HG03520 (cell line): ENCODE measurements at regions not wholly inside any gene's neighbourhood (a gene's known extent, or its start where the extent isn't known, plus 50 kb on each side); places are given as distances from the start of the nearest gene placed in this dataset.
"Not testable (repeated sequence)": the region's sequence is repeated elsewhere in the genome, so short reads cannot be mapped to it uniquely, and the experiment has no call there.

Source experiments
- ATAC-seq: cut with Tn5 transposase; IDR thresholded peaks from one replicate; pipeline ENCODE4 v1.9.1; 2021; ENCODE audit warnings: mild to moderate bottlenecking, moderate library complexity; ENCODE audit not compliant: unreplicated experiment

DNA sequence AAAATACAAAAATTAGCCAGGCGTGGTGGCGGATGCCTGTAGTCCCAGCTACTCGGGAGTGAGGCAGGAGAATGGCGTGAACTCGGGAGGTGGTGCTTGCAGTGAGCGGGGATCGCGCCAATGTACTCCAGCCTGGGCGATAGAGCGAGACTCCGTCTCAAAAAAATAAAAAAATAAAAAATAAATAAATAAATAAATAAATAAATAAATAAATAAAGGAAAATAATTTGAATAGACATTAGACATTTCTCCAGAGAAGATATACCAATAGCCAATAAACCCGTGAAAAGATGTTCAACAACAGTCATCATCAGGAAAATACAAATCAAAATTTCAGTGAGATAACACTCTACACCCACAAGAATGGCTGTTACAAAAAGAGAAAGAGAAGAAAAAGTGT, 1302.4 kb upstream of the GYPC start:
- ATAC-seq, result not testable (repeated sequence)

GRCh38 chr2:125364192-125364983, 1291.6 kb upstream of the GYPC start:
- peak; percentile 64 for ATAC-seq

- ATAC-seq, result no peak
Measured at GRCh38 chr2:125364984-125365265, 1291.0 kb upstream of the GYPC start.

- ATAC-seq, result no peak
Measured at GRCh38 chr2:125371867-125372266, 1284.1 kb upstream of the GYPC start.

GRCh38 chr2:125373293-125373692, 1282.7 kb upstream of the GYPC start:
- no peak for ATAC-seq

DNA sequence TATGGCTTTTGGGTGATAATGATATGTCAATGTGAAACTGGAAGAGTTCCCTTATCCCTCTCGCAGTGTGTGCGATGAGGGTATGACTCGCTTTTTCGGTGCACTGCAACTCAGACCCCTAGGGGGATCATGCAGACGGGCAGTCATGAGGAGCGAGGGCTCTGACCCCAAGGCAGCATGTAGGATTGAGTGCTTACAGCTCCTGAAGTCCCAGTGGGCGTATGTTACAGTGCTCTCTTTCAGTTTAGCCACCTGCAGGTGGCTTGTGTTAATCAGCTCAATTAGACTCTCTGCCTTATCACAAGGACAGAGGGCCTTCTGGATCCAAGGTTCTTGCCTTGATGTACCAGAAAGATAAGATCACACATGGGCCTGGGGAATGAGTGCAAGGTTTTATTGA, 1269.9 kb upstream of the GYPC start:
- no peak for ATAC-seq

- ATAC-seq, result peak; percentile 86
Measured at GRCh38 chr2:125397535-125398251, 1258.3 kb upstream of the GYPC start.

GRCh38 chr2:125398738-125399524, 1257.0 kb upstream of the GYPC start:
- ATAC-seq, result peak; percentile 47

DNA sequence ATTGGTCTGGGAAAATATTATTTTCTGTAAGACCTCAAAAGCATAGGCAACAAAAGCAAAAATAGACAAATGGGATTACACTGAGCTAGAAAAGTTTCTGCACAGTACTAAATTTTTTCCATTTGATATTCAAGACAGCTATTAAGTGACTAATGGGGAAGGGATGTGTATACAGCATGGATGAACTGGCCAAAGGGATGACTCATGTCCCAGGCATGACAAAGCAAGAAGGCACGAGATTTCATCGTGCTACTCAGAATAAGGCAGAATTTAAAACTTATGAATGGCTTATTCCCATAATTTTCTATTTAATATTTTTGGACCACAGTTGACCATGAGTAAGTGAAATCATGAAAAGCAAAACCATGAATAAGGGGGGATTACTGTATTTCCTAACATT, 1250.1 kb upstream of the GYPC start:
- ATAC-seq, result no peak

GRCh38 chr2:125408874-125409538, 1247.0 kb upstream of the GYPC start:
- ATAC-seq, result no peak

GRCh38 chr2:125418483-125418882, 1237.5 kb upstream of the GYPC start:
- no peak for ATAC-seq

- not testable (repeated sequence) for ATAC-seq
Measured at GRCh38 chr2:125422198-125422770, 1233.7 kb upstream of the GYPC start.

DNA sequence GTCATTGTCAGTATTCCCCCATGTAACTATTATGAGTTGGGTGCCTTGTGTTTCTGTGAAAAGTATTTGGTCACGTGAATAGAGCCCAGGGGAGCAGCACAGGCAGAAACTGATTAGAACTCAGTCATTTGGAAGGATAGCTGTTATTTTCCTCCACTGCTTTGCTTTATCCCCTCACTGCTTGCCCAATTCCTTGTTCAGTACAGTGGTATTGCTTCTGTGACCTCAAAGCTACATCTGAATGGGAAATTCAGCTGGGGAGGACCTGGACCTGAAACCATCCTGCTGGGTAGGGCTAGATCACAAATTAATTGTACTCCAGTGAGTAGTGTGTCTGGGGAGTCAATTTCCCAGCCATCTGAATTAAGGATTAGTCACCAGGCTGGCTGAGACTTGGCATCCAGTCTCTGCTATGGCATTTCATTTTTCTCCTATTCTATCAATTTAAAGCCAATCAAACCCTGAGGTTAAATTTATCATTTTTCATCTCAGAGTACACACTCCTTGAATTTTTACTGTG, 1231.6 kb upstream of the GYPC start:
- no peak for ATAC-seq

DNA sequence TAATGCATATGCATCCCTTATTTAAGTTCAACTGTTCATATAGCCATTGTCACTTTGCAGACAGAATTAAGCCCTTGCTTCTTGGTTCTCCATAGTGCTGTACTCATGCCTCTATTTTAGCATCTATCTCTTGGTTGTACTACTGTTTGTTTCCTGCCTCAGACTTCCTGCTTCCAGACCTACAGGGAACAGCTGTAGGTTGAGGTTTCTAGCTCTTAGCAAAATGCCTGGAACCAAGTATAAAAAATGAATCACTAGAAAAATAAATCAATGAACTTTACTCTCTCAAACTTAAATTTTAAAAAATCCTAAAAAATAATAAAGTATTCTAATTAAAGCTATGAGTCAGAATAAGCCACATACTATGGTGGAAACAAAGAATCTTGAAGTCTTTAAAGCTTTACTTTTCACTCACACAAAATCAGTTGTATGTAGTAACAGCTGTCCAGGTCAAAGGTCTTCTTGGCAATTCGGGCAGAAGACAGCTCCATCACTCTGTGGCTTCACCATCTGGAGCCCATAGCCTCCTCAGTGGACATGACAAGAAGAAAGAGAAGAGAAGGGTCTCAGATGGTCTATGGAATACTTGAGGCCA, 1228.1 kb upstream of the GYPC start:
- ATAC-seq, result no peak

DNA sequence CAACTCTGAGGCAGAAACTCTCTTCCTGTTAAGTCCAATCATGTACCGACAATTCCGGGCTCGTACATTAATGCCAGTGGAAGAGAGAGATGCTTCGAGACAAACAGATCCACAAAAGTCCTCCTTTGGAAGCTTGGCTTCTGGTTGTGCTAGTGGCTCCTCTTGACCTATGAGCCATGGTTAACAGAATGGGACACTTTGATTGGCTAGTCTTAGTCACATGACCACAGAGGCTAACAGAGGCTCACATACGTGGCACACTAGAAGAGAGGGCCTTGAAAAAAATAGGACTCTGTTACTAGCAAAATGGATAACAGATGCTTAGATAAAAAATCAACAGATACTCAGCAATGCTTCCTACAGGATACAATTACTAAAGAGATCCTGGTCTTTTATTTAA, 1211.9 kb upstream of the GYPC start:
- ATAC-seq, result no peak

DNA sequence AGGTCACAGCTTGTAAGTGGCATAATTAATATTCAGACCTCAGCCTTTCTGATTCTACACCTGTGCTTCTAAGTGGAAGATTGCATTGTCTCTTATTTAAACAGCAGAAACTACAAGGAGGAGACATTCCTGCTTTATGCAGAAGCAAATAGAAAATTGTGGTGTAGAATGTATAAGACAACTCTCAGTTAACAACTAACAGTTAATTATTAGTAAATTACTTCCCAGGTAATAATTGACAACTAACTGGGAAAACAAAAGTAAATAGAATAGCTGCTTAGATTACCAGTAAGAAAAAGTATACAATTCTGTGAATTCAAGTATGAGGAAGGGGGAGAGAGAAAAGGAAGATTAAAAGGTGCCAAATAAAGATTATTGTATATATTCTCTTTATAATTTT, 1210.5 kb upstream of the GYPC start:
- no peak for ATAC-seq

- no peak for ATAC-seq
Measured at GRCh38 chr2:125450092-125450491, 1205.9 kb upstream of the GYPC start.

DNA sequence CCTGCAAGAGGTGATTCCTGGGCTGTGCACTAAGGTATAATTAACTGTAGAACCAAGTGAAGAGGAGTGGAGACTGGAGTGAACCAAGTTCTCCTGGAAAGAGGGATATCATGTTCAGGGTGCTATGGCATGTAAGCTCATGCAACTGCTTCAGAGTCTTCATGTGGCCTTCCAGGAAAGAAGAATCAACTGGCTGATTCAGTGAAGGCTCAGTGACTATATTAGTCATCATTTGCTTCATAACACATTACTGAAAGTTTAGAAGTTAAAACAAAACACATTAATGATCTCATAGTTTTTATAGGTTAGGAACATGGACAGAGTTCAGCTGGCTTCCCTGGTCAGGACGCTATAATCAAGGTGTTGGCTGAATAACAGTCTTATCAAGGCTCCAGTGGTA, 1200.8 kb upstream of the GYPC start:
- no peak for ATAC-seq

GRCh38 chr2:125456693-125457363, 1199.1 kb upstream of the GYPC start:
- ATAC-seq, result no peak

DNA sequence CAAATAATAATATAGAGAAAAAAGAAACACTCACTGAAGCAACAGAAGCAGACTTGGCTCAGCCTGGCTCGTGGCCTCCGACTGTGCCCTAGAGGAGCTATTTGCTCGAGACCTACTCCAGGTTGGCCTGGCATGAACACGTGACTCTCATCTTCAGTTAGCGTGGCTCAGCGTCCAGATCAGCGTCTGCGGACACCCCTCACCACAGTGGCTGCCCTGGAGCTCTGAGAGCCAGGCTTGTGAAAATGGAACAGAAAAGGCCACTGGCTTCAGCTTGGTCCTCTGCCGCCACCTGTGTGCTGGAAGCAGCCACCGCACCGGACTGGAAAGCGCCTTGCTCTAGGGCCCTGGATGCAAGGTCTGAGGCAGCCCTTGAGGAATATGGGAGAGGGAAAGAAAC, 1184.0 kb upstream of the GYPC start:
- peak; percentile 62 for ATAC-seq
